GM12873 (cell line): ENCODE measurements at regions not wholly inside any gene's neighbourhood (a gene's known extent, or its start where the extent isn't known, plus 50 kb on each side); places are given as distances from the start of the nearest gene placed in this dataset.

Source experiments
- CTCF ChIP-seq: IDR thresholded peaks from 2 replicates; pipeline ENCODE4 v1.5.1; 2012; ENCODE audit warnings: low read depth, mild to moderate bottlenecking, moderate library complexity, low read length, control low read depth; ENCODE audit not compliant: insufficient read depth; ENCODE audit errors: missing control alignments

GRCh38 chr22:49095366-49095765, 732.3 kb downstream of the BRD1 start:
- no peak for TF ChIP-seq CTCF

- no peak for TF ChIP-seq CTCF
Measured at GRCh38 chr22:49094858-49095257, 732.8 kb downstream of the BRD1 start.

GRCh38 chr22:49094151-49094550, 733.5 kb downstream of the BRD1 start:
- TF ChIP-seq CTCF: no peak

GRCh38 chr22:49093192-49093880, 734.3 kb downstream of the BRD1 start:
- TF ChIP-seq CTCF: no peak

- TF ChIP-seq CTCF: no peak
Measured at GRCh38 chr22:49092716-49093115, 735.0 kb downstream of the BRD1 start.

GRCh38 chr22:49091917-49092545, 735.6 kb downstream of the BRD1 start:
- TF ChIP-seq CTCF: no peak

- no peak for TF ChIP-seq CTCF
Measured at GRCh38 chr22:49091451-49091850, 736.2 kb downstream of the BRD1 start.

GRCh38 chr22:49090853-49091135, 736.9 kb downstream of the BRD1 start:
- TF ChIP-seq CTCF: no peak
